Parathyroid adenoma (tissue), 2 donors: ENCODE measurements at regions not wholly inside any gene's neighbourhood (a gene's known extent, or its start where the extent isn't known, plus 50 kb on each side); places are given as distances from the start of the nearest gene placed in this dataset.

ENCODE experiments used
- H2AFZ ChIP-seq: fragments of 300-600 bp; sonication (generic); one replicate; pipeline ENCODE4 v1.7.0; 2017; ENCODE audit warnings: antibody characterized with exemption, mild to moderate bottlenecking
- H3K27ac ChIP-seq: fragments of 300-600 bp; sonication (generic); one replicate; pipeline ENCODE4 v1.7.0; 2017
- H3K27me3 ChIP-seq: fragments of 300-600 bp; sonication (generic); one replicate; pipeline ENCODE4 v1.7.0; 2017; ENCODE audit warnings: low read length; ENCODE audit not compliant: control insufficient read depth, insufficient read depth
- H3K36me3 ChIP-seq: fragments of 300-600 bp; sonication (generic); one replicate; pipeline ENCODE4 v1.7.0; 2017; ENCODE audit warnings: low read length; ENCODE audit not compliant: control insufficient read depth, insufficient read depth
- H3K4me1 ChIP-seq: fragments of 300-600 bp; sonication (generic); one replicate; pipeline ENCODE4 v1.7.0; 2017; ENCODE audit warnings: control low read depth
- H3K4me2 ChIP-seq: fragments of 300-600 bp; sonication (generic); one replicate; pipeline ENCODE4 v1.7.0; 2017; ENCODE audit warnings: low read length
- H3K4me3 ChIP-seq: fragments of 300-600 bp; sonication (generic); one replicate; pipeline ENCODE4 v1.7.0; 2017; ENCODE audit warnings: low read depth, low read length
- H3K79me2 ChIP-seq: fragments of 300-600 bp; sonication (generic); one replicate; pipeline ENCODE4 v1.7.0; 2017; ENCODE audit warnings: control low read depth
- H3K9ac ChIP-seq: fragments of 300-600 bp; sonication (generic); one replicate; pipeline ENCODE4 v1.7.0; 2017; ENCODE audit warnings: mild to moderate bottlenecking
- H3K9me3 ChIP-seq: fragments of 300-600 bp; sonication (generic); one replicate; pipeline ENCODE4 v1.7.0; 2017; ENCODE audit warnings: low read length; ENCODE audit not compliant: control insufficient read depth
- TF ChIP-seq, protein P1 (sequence below): fragments of 300-600 bp; sonication (generic); IDR thresholded peaks from one replicate; pipeline ENCODE4 v1.7.0; 2017; ENCODE audit warnings: antibody characterized with exemption, mild to moderate bottlenecking
- donor health status: primary hyperparathyroidism.

GRCh38 chr3:70737666-70738290 is 425.3 kb upstream of the MDFIC2 start:
- no peak overlapping the region for H3K9ac ChIP-seq
- H3K9me3 ChIP-seq, result no peaks in the 10 kb centered on the region
- no peaks in the 10 kb centered on the region for H3K27me3 ChIP-seq
- H3K4me2 ChIP-seq, result no peak overlapping the region
- TF ChIP-seq, protein P1, sequence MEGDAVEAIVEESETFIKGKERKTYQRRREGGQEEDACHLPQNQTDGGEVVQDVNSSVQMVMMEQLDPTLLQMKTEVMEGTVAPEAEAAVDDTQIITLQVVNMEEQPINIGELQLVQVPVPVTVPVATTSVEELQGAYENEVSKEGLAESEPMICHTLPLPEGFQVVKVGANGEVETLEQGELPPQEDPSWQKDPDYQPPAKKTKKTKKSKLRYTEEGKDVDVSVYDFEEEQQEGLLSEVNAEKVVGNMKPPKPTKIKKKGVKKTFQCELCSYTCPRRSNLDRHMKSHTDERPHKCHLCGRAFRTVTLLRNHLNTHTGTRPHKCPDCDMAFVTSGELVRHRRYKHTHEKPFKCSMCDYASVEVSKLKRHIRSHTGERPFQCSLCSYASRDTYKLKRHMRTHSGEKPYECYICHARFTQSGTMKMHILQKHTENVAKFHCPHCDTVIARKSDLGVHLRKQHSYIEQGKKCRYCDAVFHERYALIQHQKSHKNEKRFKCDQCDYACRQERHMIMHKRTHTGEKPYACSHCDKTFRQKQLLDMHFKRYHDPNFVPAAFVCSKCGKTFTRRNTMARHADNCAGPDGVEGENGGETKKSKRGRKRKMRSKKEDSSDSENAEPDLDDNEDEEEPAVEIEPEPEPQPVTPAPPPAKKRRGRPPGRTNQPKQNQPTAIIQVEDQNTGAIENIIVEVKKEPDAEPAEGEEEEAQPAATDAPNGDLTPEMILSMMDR, result no peak
- H3K79me2 ChIP-seq, result no peaks in the 10 kb centered on the region
- no peak overlapping the region for H3K4me3 ChIP-seq
- no peak overlapping the region for H3K27ac ChIP-seq
- no peak overlapping the region for H2AFZ ChIP-seq
- H3K4me1 ChIP-seq, result no peaks in the 10 kb centered on the region
- H3K36me3 ChIP-seq, result no peaks in the 10 kb centered on the region

- H3K4me2 ChIP-seq, result no peak overlapping the region
- TF ChIP-seq, protein P1, result no peak
- H3K27ac ChIP-seq, result no peak overlapping the region
- H3K36me3 ChIP-seq, result no peaks in the 10 kb centered on the region
- H3K4me3 ChIP-seq, result no peak overlapping the region
- H3K79me2 ChIP-seq, result no peaks in the 10 kb centered on the region
- H2AFZ ChIP-seq, result no peak overlapping the region
- no peak overlapping the region for H3K9ac ChIP-seq
- no peaks in the 10 kb centered on the region for H3K9me3 ChIP-seq
- no peaks in the 10 kb centered on the region for H3K27me3 ChIP-seq
- no peaks in the 10 kb centered on the region for H3K4me1 ChIP-seq
Measured at GRCh38 chr3:70736009-70736408, 423.6 kb upstream of the MDFIC2 start.

DNA sequence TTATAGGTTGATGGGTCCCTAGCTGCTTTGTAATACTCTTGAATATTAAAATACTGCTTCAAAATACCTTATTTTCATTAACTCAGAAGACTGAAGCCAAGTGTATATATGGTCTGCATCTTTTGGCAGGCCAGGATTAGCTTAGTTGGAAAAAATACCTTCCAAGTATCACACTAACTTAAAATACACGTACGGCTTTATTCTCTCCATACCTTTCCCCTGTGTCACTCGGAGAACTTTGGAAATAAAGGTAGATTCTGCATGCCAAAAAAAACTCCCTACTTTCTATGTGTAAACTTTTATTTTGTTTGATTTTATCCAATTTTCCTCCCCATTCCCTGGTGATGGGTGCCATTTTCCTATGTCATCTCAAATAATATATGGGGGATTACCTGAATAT is 422.3 kb upstream of the MDFIC2 start:
- Histone ChIP-seq H3K9ac (no peak overlapping the region), H3K4me1 (no peaks in the 10 kb centered on the region), H3K9me3 (no peaks in the 10 kb centered on the region), H3K27me3 (no peaks in the 10 kb centered on the region), H3K36me3 (no peaks in the 10 kb centered on the region), H3K4me2 (no peak overlapping the region), H2AFZ (no peak overlapping the region), H3K4me3 (no peak overlapping the region), H3K79me2 (no peaks in the 10 kb centered on the region), H3K27ac (no peak overlapping the region)
- TF ChIP-seq, protein P1, result no peak

GRCh38 chr3:70731046-70731445 is 418.6 kb upstream of the MDFIC2 start:
- Histone ChIP-seq H3K4me2 (no peak overlapping the region), H3K4me3 (no peak overlapping the region), H3K4me1 (no peaks in the 10 kb centered on the region), H3K9ac (no peak overlapping the region), H3K79me2 (no peaks in the 10 kb centered on the region), H3K27ac (no peak overlapping the region), H3K9me3 (no peaks in the 10 kb centered on the region), H3K27me3 (no peaks in the 10 kb centered on the region), H2AFZ (no peak overlapping the region), H3K36me3 (no peaks in the 10 kb centered on the region)
- TF ChIP-seq, protein P1, result no peak

- Histone ChIP-seq H2AFZ (no peak overlapping the region), H3K4me3 (no peak overlapping the region), H3K9ac (no peak overlapping the region), H3K27ac (no peak overlapping the region), H3K4me1 (no peaks in the 10 kb centered on the region), H3K27me3 (no peaks in the 10 kb centered on the region), H3K4me2 (no peak overlapping the region), H3K36me3 (no peaks in the 10 kb centered on the region), H3K9me3 (no peaks in the 10 kb centered on the region), H3K79me2 (no peaks in the 10 kb centered on the region)
- TF ChIP-seq, protein P1, result no peak
Measured at GRCh38 chr3:70729845-70730244, 417.4 kb upstream of the MDFIC2 start.
